Ascending aorta (tissue), 2 donors: ENCODE measurements at regions not wholly inside any gene's neighbourhood (a gene's known extent, or its start where the extent isn't known, plus 50 kb on each side); places are given as distances from the start of the nearest gene placed in this dataset.

Experiments
- DNase-seq, 2 donors: peaks; one replicate each; pipeline ENCODE4 v3.0.0-alpha.2; 2019; ENCODE audit warnings: low spot score in 2 of 2
- H3K27ac ChIP-seq, 2 donors: fragments of 200-600 bp; sonication (generic); one replicate each; pipeline ENCODE4 v1.5.1; 2016 to 2017; ENCODE audit warnings: mild to moderate bottlenecking in 1 of 2
- H3K27me3 ChIP-seq: fragments of 200-600 bp; sonication (generic); one replicate; pipeline ENCODE4 v1.5.1; 2017
- H3K36me3 ChIP-seq, 2 donors: fragments of 200-600 bp; sonication (generic); one replicate each; pipeline ENCODE4 v1.5.1; 2016
- H3K4me1 ChIP-seq, 2 donors: fragments of 200-600 bp; sonication (generic); one replicate each; pipeline ENCODE4 v1.5.1; 2016 to 2017; ENCODE audit warnings: mild to moderate bottlenecking in 1 of 2
- H3K4me3 ChIP-seq, 2 donors: fragments of 200-600 bp; sonication (generic); one replicate each; pipeline ENCODE4 v1.5.1; 2016 to 2017; ENCODE audit warnings: mild to moderate bottlenecking in 1 of 2
- H3K9me3 ChIP-seq, 2 donors: fragments of 200-600 bp; sonication (generic); one replicate each; pipeline ENCODE4 v1.5.1; 2016
- intact Hi-C: fragments of 100-400 bp; cut with DNase I; formaldehyde crosslinking; loops from one replicate; pipeline ENCODE4 v1.15.1; 2023
- TF ChIP-seq, protein P1 (sequence below), 3 experiments: fragments of 200-600 bp in 2 of 3; fragments of 450-650 bp in 1 of 3; sonication (generic) in 2 of 3; IDR thresholded peaks; one replicate each; pipeline ENCODE4 v1.5.1; 2016 to 2019; ENCODE audit warnings: antibody characterized with exemption in 3 of 3, mild to moderate bottlenecking in 1 of 3, moderate library complexity in 1 of 3

DNA sequence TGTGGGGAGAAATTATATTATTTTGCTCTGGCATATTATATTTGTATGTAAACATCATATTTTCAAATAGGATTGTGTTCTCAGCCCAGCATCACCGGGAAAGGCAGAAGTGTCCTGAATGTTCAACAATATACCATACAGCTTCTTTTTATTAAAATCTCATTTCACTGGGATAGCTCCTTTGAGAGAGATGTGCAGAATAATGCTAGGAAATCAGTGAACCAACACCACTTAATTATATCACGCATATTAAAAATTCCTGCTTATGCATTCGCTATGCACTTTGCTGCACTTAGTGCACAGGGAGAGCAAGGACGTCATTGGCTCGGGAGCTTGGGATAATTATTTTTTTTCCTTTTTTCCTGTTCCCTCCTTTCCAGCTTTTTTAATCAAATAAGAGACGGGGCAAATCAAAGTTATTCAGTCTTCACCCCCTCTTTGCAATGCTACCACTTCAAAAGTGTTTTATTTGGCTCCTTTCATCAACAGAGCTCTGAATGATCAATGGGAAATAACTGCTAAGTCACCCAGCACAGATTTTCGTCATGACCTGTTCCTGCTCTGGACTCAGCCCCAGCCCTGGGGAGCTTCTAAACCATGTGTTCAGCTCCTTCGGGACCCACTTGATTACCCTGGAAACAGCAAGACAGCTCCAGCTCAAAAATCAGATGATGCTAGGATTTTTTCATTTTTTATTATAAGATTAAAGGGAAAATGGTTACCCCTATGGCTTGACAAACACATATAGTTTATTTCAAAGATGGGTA is 165.5 kb upstream of the DUSP10 start:
- Histone ChIP-seq H3K9me3 (no peaks in the 10 kb centered on the region), H3K27ac (no peak overlapping the region), H3K27me3 (no peaks in the 10 kb centered on the region), H3K4me1 (no peaks in the 10 kb centered on the region), H3K36me3 (no peaks in the 10 kb centered on the region), H3K4me3 (no peak overlapping the region)
- TF ChIP-seq, protein P1, sequence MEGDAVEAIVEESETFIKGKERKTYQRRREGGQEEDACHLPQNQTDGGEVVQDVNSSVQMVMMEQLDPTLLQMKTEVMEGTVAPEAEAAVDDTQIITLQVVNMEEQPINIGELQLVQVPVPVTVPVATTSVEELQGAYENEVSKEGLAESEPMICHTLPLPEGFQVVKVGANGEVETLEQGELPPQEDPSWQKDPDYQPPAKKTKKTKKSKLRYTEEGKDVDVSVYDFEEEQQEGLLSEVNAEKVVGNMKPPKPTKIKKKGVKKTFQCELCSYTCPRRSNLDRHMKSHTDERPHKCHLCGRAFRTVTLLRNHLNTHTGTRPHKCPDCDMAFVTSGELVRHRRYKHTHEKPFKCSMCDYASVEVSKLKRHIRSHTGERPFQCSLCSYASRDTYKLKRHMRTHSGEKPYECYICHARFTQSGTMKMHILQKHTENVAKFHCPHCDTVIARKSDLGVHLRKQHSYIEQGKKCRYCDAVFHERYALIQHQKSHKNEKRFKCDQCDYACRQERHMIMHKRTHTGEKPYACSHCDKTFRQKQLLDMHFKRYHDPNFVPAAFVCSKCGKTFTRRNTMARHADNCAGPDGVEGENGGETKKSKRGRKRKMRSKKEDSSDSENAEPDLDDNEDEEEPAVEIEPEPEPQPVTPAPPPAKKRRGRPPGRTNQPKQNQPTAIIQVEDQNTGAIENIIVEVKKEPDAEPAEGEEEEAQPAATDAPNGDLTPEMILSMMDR (IDR thresholded peaks at IDR 0.05), result no peak
- DNase-seq, result no peak
- intact Hi-C loops, result no loop called here

DNA sequence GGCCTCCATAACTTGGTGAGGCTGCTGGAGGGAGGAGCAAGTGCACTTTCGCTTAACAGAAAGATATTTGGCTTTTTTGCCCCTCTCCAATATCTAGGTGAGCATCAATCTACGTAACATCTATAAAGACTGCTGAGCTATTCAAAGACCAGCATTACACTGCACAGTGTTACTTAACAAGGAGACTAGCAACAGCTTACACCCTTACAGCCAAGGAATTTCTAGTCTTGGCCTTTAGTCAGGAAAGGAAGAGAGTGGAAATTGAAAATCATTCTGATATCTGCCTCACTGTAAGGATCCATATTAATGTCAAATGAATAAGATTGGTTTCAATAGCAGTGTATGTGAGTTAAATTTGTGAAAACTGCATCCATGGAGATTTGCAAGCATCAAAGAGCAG is 163.9 kb upstream of the DUSP10 start:
- intact Hi-C loops, result no loop called here

DNA sequence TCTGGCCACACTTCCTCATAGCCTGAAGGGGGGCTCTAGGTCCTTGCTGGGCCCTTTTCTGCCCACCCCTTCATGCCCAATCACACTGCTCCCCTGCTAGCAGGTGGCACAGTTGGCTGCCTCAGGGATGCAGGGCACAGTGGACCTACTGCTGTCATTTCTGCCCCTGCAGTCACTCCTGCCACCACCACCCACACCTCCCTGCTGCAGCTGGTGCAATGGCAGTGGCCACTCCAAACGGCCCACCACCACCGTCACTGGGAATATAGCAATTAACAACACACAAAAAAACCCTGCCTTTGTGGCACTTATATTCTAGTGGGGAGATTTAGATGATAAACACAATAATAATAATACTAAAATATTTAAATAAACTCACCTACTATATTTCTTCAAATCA is 162.4 kb upstream of the DUSP10 start:
- Histone ChIP-seq H3K4me3 (no peak overlapping the region), H3K36me3 (no peaks in the 10 kb centered on the region), H3K9me3 (no peaks in the 10 kb centered on the region), H3K27me3 (no peaks in the 10 kb centered on the region), H3K4me1 (no peaks in the 10 kb centered on the region), H3K27ac (no peak overlapping the region)
- DNase-seq, result no peak
- intact Hi-C loops, result no loop called here
- TF ChIP-seq, protein P1 (IDR thresholded peaks at IDR 0.05), result no peak

More for the DNA sequence above, 163.9 kb upstream of the DUSP10 start:
- H3K4me1 ChIP-seq, result no peaks in the 10 kb centered on the region
- no peak overlapping the region for H3K27ac ChIP-seq
- TF ChIP-seq, protein P1 (IDR thresholded peaks at IDR 0.05), result no peak
- no peak for DNase-seq
- H3K4me3 ChIP-seq, result no peak overlapping the region
- no peaks in the 10 kb centered on the region for H3K9me3 ChIP-seq
- no peaks in the 10 kb centered on the region for H3K36me3 ChIP-seq
- no peaks in the 10 kb centered on the region for H3K27me3 ChIP-seq

DNA sequence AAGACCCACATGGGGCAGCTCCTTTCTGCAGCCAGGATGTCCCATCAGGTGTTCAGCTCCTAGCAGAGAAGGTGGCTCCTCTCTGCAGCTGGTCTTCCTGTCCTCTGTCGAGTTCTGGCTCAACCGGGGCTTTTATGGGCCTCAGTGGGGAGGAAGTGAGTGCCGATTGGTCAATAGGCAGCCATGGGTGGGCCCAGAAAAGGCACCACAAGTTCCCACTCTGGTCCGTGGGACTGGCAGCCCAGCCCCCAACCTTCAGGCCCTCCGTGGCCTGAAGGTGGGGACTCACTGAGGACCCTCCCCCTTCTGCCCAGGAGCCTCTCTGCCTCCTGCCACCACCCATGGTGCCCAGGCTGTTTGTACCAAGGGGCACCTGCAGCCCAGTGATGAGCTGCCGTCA is 161.7 kb upstream of the DUSP10 start:
- no peaks in the 10 kb centered on the region for H3K36me3 ChIP-seq
- TF ChIP-seq, protein P1 (IDR thresholded peaks at IDR 0.05), result no peak
- no peaks in the 10 kb centered on the region for H3K27me3 ChIP-seq
- intact Hi-C loops, result no loop called here
- no peak overlapping the region for H3K27ac ChIP-seq
- H3K9me3 ChIP-seq, result no peaks in the 10 kb centered on the region
- H3K4me1 ChIP-seq, result no peaks in the 10 kb centered on the region
- no peak for DNase-seq
- no peak overlapping the region for H3K4me3 ChIP-seq

GRCh38 chr1:221902961-221903360 is 161.1 kb upstream of the DUSP10 start:
- Histone ChIP-seq H3K4me3 (no peak overlapping the region), H3K4me1 (no peaks in the 10 kb centered on the region)
- no peak for DNase-seq

More at GRCh38 chr1:221902961-221903360, 161.1 kb upstream of the DUSP10 start:
- TF ChIP-seq, protein P1 (IDR thresholded peaks at IDR 0.05), result no peak
- H3K27ac ChIP-seq, result no peak overlapping the region
- H3K36me3 ChIP-seq, result no peaks in the 10 kb centered on the region
- no peaks in the 10 kb centered on the region for H3K9me3 ChIP-seq
- intact Hi-C loops, result no loop called here
- H3K27me3 ChIP-seq, result no peaks in the 10 kb centered on the region
